ENCODE measurements at regions not wholly inside any gene's neighbourhood (a gene's known extent, or its start where the extent isn't known, plus 50 kb on each side); places are given as distances from the start of the nearest gene placed in this dataset.

DNA sequence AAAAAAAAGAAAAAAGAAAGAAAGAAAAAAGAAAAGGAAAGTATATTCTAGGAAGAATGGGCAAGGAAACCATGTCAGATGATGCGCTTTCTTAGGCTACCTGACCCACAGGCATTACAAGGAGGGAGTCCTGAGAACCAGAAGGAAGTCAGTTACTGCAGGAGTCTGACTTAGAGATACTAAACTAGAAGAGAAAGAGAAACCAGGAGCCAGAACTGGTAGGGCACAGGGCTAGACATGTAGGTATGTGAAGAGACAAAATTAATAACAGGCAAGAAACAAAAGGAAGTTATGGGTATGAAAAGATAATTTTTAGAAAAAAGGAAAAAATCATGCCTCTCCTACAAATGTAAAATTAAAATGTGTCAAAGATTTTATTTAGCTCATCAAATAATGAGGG is 63.3 kb upstream of the LRRN1 start:
- no peak overlapping the region for H2BK5ac ChIP-seq (ENCODE audit: low read depth, low read length)
- H3K9ac ChIP-seq (replicated peaks in 1 of 4; ENCODE audit: extremely low read depth in 1 of 4, low read depth in 3 of 4, low read length in 3 of 4): no peak overlapping the region
- H3K4me3 ChIP-seq (ENCODE audit: extremely low read depth in 1 of 4, insufficient read depth in 2 of 4, low read depth in 3 of 4, low read length in 4 of 4): no peak overlapping the region
- H3K27me3 ChIP-seq (replicated peaks in 1 of 4; ENCODE audit: control insufficient read depth in 3 of 4, extremely low read depth in 1 of 4, insufficient read depth in 3 of 4, low read length in 3 of 4): no peaks in the 10 kb centered on the region
- H3K4ac ChIP-seq (replicated peaks; ENCODE audit: insufficient read length, low read depth, low read length): no peak overlapping the region
- no peak overlapping the region for H3K56ac ChIP-seq (replicated peaks; ENCODE audit: insufficient read length, low read depth, low read length)
- H4K20me1 ChIP-seq (replicated peaks in 1 of 2; ENCODE audit: control insufficient read depth in 1 of 2, insufficient read depth in 2 of 2, low read length in 2 of 2): no peaks in the 10 kb centered on the region
- no peak overlapping the region for H2AK5ac ChIP-seq (ENCODE audit: low read depth, low read length)
- H3K18ac ChIP-seq (ENCODE audit: extremely low read depth, low read length): no peak overlapping the region
- POLR2A ChIA-PET (ENCODE audit: partially characterized antibody): no interaction called here
- TF ChIP-seq FOSL1 (IDR thresholded peaks at IDR 0.05; ENCODE audit: insufficient read depth, low read depth, low read length) (no peak), KDM5A (IDR thresholded peaks at IDR 0.05; ENCODE audit: low read length) (no peak), SIRT6 (IDR thresholded peaks at IDR 0.05; ENCODE audit: low read length) (no peak), TCF12 (IDR thresholded peaks at IDR 0.05; ENCODE audit: low read depth, low read length) (no peak), EZH2 (IDR thresholded peaks at IDR 0.05; ENCODE audit: low read depth, low read length, severe bottlenecking) (no peak), KDM4A (IDR thresholded peaks at IDR 0.05; ENCODE audit: low read depth, low read length, severe bottlenecking) (no peak), BCL11A (IDR thresholded peaks at IDR 0.05; ENCODE audit: low read depth in 2 of 2, low read length in 2 of 2) (no peak), JUND (IDR thresholded peaks at IDR 0.05; ENCODE audit: low read length) (no peak), CHD2 (IDR thresholded peaks at IDR 0.05; ENCODE audit: low read length) (no peak), ASH2L (IDR thresholded peaks at IDR 0.05; ENCODE audit: low read length) (no peak), PHF8 (conservative IDR thresholded peaks at IDR 0.05; ENCODE audit: low read depth, low read length) (no peak), SAP30 (IDR thresholded peaks at IDR 0.05; ENCODE audit: insufficient read depth, insufficient replicate concordance, low read length) (no peak)
- no peak overlapping the region for H4K8ac ChIP-seq (ENCODE audit: extremely low read depth, insufficient read depth, low read length)
- no peaks in the 10 kb centered on the region for H3K23me2 ChIP-seq (ENCODE audit: low read depth, low read length)
- H2AFZ ChIP-seq (ENCODE audit: low read length): no peak overlapping the region
- no peaks in the 10 kb centered on the region for H3K79me1 ChIP-seq (ENCODE audit: low read depth, low read length)
- H3K23ac ChIP-seq (ENCODE audit: insufficient read length): no peak overlapping the region
- H4K5ac ChIP-seq (ENCODE audit: insufficient read length, low read depth, low read length): no peak overlapping the region
- H3K79me2 ChIP-seq (ENCODE audit: control insufficient read depth in 1 of 2, insufficient read depth in 2 of 2, low read length in 2 of 2): no peaks in the 10 kb centered on the region
- WGBS, 2 experiments (ENCODE audit: extremely low coverage in 1 of 2, insufficient coverage in 1 of 2, insufficient read length in 1 of 2, insufficient replicate concordance in 2 of 2, low coverage in 1 of 2, low lambda C conversion rate in 2 of 2, missing lambda C conversion rate in 1 of 2): no CpG with 5 or more reads among the region's 1 CpG
- H3K9me3 ChIP-seq (ENCODE audit: insufficient read depth in 2 of 2, low read depth in 1 of 2, low read length in 1 of 2): no peaks in the 10 kb centered on the region
- H3K4me2 ChIP-seq (ENCODE audit: insufficient read depth in 1 of 2, low read depth in 2 of 2, low read length in 2 of 2): no peak overlapping the region
- no peak overlapping the region for H3K27ac ChIP-seq (ENCODE audit: low read depth, low read length)
- CTCF ChIA-PET (ENCODE audit: partially characterized antibody): interaction anchor here (1.3 kb wide), 1 partner anchor 17 kb away, joined by 3 read pairs; no protein-coding TSS in a partner anchor
- H2BK15ac ChIP-seq (ENCODE audit: low read length): no peak overlapping the region
- no peak overlapping the region for H2BK12ac ChIP-seq (ENCODE audit: low read depth, low read length)
- DNase-seq (ENCODE audit: low read depth in 1 of 2, low spot score in 2 of 2) (no peak), FAIRE-seq (no peak)
- no peak overlapping the region for H4K91ac ChIP-seq (replicated peaks; ENCODE audit: insufficient read length, low read length)
- no peak overlapping the region for H3K14ac ChIP-seq (ENCODE audit: insufficient read length)
- H2BK20ac ChIP-seq (ENCODE audit: low read length): no peak overlapping the region
- peaks cover 0 to 7% (median 4%) of the 10 kb centered on the region in 4 experiments; a peak in 4 of 7 replicates for H3K4me1 ChIP-seq (replicated peaks in 1 of 4; ENCODE audit: control insufficient read depth in 3 of 4, insufficient read depth in 4 of 4, low read length in 3 of 4)
- no peaks in the 10 kb centered on the region for H3K36me3 ChIP-seq (ENCODE audit: control insufficient read depth in 2 of 4, insufficient read depth in 4 of 4, low read length in 3 of 4)
- no peak overlapping the region for H2BK120ac ChIP-seq (replicated peaks; ENCODE audit: low read depth, low read length)

All from H1 (cell line).